HG02973 (cell line): ENCODE measurements at regions not wholly inside any gene's neighbourhood (a gene's known extent, or its start where the extent isn't known, plus 50 kb on each side); places are given as distances from the start of the nearest gene placed in this dataset.

ENCODE experiments used
- ATAC-seq: cut with Tn5 transposase; IDR thresholded peaks from one replicate; pipeline ENCODE4 v1.9.1; 2021; ENCODE audit warnings: moderate library complexity; ENCODE audit not compliant: unreplicated experiment

GRCh38 chr18:73869182-73869581, 278.5 kb downstream of the FBXO15 start:
- no peak for ATAC-seq

GRCh38 chr18:73861771-73862170, 285.9 kb downstream of the FBXO15 start:
- no peak for ATAC-seq

GRCh38 chr18:73859837-73860397, 287.7 kb downstream of the FBXO15 start:
- no peak for ATAC-seq

DNA sequence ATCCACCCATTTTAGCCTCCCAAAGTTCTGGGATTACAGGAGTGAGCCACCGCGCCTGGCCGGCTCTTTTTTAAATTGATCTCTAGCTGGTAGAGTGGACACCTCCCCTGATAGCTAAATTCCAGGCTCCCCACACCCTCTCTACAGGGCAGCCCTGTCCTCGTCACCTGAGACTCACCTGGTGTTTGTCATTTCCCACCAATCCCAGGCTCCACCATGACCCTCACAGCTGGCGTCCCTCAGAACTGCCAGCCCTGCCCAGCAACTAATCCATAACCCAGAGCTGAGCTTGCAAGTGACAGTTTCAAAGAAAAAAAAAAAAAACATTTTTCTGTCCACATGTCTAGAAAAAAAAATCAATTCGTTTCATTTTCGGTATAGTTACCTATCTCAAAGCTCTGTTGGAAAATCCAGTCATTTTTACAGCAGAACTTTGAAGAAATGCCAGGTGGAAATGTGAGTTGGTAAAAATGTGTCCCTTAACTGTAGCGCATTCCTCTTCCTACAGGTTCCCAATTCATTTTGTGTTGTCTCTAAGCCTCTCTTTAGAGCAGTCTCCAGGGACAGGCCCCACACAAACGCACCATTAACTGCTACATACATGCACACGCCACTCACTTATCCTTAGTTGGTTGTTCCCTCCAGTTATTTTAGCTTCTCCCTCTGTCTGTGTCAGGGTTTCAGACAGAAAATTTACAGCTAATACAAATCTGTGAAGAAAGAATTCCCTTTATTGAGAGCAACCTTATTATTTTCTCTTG, 294.7 kb downstream of the FBXO15 start:
- ATAC-seq, result no peak

DNA sequence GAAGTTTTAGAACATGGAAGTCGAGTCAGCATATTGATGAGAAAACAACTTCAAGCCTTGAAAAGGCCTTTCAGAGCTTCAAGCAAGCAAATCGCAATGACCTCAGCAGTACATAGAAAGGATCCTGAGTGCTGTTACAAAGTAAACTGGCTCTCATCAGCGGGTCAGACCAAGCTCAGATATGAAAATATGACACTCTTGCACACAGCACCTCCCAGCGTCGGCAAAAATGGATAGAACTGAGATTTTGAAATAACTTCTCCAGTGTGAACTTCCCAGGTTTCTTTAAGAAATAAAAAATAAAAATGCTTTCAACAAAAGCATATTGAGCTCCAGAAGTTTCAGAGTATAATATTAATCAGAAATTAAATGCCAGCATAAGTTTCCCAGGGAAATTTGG, 296.9 kb downstream of the FBXO15 start:
- no peak for ATAC-seq

DNA sequence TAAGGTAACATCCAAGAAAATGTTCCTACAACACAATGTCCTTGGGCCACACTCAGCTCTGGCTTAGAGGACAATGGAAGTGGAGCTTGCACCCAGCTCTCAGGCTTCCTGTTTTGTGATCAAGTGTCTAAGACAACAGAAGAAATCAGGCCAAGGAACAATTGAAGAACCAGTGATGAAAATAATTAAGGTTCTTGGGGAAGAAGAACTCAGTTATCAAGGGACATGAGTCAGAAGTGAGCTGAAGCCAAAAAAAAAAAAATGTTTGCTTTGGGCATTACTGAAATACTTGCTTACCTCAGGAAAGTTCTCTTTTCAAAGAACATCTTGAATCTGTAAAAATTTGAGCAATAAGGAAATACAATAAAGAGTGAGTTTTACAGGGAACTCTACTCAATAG, 299.0 kb downstream of the FBXO15 start:
- ATAC-seq, result no peak

GRCh38 chr18:73843455-73843854, 304.2 kb downstream of the FBXO15 start:
- no peak for ATAC-seq

DNA sequence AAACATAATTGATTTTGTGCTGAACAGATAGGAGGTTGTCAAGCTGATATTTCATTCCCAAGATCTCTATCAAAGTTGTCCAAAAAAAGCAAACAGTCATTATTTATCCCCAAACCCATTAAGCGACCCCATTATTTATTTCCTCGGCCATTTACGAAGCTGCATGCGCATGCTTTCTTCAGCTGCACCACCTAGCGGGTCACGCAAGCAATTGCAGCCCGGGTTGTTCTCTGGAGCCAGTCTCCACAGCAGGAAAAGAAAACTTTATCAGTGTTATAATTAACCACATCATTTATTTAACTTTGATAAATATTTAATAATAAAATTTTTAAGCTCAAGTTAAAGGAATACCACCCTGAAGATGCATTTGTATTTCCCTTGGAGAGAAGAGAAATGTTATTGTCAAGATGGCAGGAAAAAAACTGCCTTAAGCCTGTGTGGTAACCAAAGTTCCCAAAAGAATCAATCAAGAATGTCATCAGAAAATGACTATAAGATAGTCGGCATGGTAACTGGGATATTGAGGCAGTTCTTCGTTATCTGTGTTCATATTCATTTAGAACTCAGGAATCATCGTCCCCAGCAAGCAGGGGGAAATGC, 304.7 kb downstream of the FBXO15 start:
- peak; percentile 78 for ATAC-seq

- ATAC-seq, result no peak
These were observed 306.0 kb downstream of the FBXO15 start for GRCh38 chr18:73841661-73842060.

GRCh38 chr18:73840319-73840945, 307.2 kb downstream of the FBXO15 start:
- ATAC-seq, result no peak

DNA sequence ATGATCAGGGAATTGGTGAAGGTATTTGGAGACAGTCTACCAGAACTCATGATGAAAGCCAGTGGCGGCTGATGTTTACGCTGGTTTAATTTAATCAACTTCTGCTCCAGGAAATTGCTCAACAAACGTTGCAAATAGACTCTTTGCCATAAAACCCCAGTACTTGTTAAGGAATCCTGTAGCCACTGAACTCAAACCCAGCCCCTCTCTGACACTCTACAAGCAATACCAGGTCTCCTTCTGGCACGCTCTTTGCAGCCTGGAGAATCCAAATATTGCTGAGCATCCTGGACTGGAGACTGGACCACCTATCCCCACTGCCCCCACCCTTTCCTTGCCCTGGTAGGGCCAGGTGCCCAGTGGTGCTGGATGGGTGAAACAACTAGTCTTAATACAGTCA, 308.2 kb downstream of the FBXO15 start:
- no peak for ATAC-seq

DNA sequence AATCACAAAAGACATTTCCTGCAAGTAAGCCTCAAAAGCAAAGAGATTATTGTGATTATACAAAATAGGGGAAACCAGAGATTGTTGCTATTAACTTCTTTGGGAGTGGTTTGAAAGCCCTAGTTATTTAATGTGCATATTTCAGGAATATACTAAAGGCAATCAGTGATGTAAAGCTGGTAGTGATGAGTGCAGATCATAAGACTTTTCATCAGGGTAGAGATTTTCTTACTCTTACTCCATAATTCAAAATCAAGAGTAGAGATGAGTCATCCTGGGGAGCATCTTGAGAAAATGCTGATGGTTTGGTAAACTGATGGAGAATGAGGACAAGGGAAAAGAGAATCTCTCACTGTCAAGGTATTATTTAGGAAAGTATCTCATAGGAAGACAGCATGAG, 309.5 kb downstream of the FBXO15 start:
- ATAC-seq, result no peak

DNA sequence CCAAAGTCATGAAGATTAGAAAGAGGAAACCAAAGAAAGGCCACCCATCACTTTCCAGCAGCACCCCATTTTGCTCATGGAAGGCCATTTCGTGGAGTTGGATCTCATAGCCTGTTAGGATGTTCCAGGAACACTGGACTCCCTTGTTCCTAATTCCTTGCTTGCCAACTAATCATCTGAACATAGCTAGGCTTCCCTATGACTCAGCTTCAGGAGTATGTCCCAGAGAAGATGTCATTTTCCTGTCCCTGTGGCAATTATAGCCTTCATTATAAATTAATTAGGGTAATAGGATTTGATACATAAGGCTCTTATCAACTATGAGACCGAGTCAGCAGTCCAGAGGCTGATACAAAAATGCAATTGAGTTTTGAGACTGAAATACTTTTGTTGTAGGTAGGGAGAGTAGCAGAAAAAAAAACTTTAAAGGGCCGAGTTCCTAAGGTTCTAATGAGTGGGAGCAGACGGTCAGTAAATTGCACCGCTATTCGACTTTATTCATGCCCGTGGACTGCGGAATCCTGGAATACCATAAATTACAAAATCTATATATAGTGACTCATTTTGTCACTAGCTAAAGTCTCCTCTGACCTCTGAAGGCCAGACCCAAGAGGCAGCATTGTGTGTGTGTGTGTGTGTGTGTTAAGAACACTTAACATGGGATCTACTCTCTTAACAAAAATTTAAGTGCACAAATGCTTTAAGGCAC, 311.8 kb downstream of the FBXO15 start:
- no peak for ATAC-seq

DNA sequence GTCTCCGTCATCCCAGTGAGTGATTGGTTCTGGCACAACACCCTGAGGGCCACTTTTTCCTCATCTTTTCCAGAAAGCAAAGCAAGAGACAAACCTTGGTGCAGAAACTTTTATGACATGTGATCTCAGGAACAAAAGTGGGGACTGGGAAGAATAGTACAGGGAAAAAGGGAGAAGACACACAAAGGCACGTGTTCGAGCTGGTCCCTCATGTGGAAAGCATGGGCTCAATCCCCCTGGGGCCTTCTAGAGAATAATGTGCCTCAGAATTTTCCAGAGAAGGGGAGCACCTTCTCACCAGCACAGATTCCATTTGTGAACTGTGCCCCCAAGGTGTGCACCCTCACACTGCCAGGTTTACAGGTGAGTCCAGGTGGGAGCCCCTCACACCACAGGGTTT, 312.6 kb downstream of the FBXO15 start:
- no peak for ATAC-seq

GRCh38 chr18:73831688-73832087, 315.9 kb downstream of the FBXO15 start:
- ATAC-seq, result no peak

DNA sequence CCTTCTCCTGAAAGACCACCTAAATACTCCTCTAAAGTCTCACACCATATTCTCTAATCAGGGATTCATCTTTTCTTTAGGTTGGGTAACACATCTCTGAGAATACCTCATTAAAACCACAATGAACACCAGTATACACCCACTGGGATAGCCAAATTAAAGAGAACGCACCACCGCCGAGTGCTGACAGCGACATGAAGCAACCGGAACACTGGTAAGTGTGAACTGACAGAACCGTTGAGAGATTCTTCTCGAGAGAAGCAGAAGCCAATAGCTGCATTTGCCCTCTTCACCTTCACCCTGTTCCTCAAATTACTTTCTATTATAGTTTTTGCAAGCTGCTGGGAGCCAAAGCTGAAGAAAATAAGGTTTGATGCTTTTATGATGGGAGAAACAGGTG, 318.5 kb downstream of the FBXO15 start:
- no peak for ATAC-seq

- no peak for ATAC-seq
These were observed 319.8 kb downstream of the FBXO15 start for GRCh38 chr18:73827801-73828200.

GRCh38 chr18:73826098-73826497, 321.5 kb downstream of the FBXO15 start:
- ATAC-seq, result no peak

DNA sequence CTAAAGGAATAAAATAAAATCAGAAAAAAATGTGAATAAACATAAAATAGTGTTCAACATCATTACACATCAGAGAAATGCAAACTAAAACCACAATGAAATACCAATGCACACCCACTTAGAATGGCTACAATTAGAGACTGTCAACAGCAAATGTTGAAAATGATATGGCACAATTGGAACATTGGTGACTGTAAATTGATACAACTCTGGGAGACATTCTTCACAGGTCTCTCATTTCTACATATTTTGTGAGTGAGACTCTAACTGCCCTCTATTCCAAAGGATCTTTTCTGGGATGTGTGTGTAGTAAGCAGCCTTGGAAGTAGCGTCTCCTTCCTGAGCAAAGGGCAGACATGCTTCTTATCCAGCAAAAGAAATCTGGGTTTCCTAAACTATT, 323.0 kb downstream of the FBXO15 start:
- no peak for ATAC-seq

DNA sequence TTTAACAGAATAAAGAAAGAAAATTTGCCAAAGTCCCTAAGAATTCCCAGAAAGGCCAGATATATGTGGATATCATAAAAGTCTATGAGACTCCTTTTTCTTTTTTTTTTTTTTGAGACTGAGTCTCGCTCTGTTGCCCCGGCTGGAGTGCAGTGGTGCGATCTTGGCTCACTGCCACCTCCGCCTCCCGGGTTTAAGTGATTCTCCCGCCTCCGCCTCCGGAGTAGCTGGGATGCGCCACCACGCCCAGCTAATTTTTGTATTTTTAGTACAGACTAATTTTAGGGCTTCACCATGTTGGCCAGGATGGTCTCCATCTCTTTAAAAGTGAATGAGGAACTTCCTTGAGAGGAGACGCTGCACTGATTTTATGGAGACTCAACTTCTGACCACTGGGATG, 335.2 kb downstream of the FBXO15 start:
- no peak for ATAC-seq

- ATAC-seq, result no peak
These were observed 340.0 kb downstream of the FBXO15 start for GRCh38 chr18:73807551-73808192.
